SU-DHL-6 (cell line): ENCODE measurements at regions not wholly inside any gene's neighbourhood (a gene's known extent, or its start where the extent isn't known, plus 50 kb on each side); places are given as distances from the start of the nearest gene placed in this dataset.

Experiments
- H2AFZ ChIP-seq: fragments of 200-600 bp; sonication (generic); 2 replicates; pipeline ENCODE4 v1.6.1; 2014; ENCODE audit warnings: low read depth, mild to moderate bottlenecking, moderate library complexity, mixed read lengths, antibody characterized with exemption, low read length; ENCODE audit not compliant: severe bottlenecking
- H3F3A ChIP-seq: fragments of 200-600 bp; shearing (Covaris generic); 2 replicates; pipeline ENCODE4 v1.6.0; 2016; ENCODE audit warnings: antibody characterized with exemption, mild to moderate bottlenecking; ENCODE audit not compliant: insufficient read depth
- H3K27ac ChIP-seq: fragments of 200-600 bp; sonication (generic); 2 replicates; pipeline ENCODE4 v1.5.1; 2016; ENCODE audit warnings: low read depth, mild to moderate bottlenecking, low read length, moderate library complexity, mixed read lengths
- H3K27me3 ChIP-seq: fragments of 200-600 bp; sonication (generic), shearing (Covaris generic); 2 replicates; pipeline ENCODE4 v1.6.0; 2014; ENCODE audit warnings: mild to moderate bottlenecking, low read length
- H3K36me3 ChIP-seq: fragments of 200-600 bp; sonication (generic); 2 replicates; pipeline ENCODE4 v1.6.1; 2014; ENCODE audit warnings: mild to moderate bottlenecking, low read length, mixed read lengths
- H3K4me2 ChIP-seq: fragments of 300-600, 200-600 bp; shearing (Covaris generic), sonication (generic); 2 replicates; pipeline ENCODE4 v1.6.0; 2014; ENCODE audit warnings: low read length, low read depth, mild to moderate bottlenecking; ENCODE audit not compliant: poor library complexity, severe bottlenecking
- H3K4me3 ChIP-seq: fragments of 200-600 bp; sonication (generic); 2 replicates; pipeline ENCODE4 v1.5.1; 2014; ENCODE audit warnings: antibody characterized with exemption, low read length, mild to moderate bottlenecking, mixed read lengths; ENCODE audit not compliant: insufficient read depth, poor library complexity, severe bottlenecking
- H3K79me2 ChIP-seq: fragments of 200-600 bp; sonication (generic); 2 replicates; pipeline ENCODE4 v1.6.1; 2014; ENCODE audit warnings: mild to moderate bottlenecking, low read length, moderate library complexity; ENCODE audit not compliant: insufficient read depth
- H3K9ac ChIP-seq: fragments of 200-600 bp; sonication (generic); 2 replicates; pipeline ENCODE4 v1.7.0; 2014; ENCODE audit warnings: mild to moderate bottlenecking, low read length
- H3K9me2 ChIP-seq: fragments of 200-600 bp; sonication (generic); replicated peaks from 2 replicates; pipeline ENCODE4 v1.6.1; 2014; ENCODE audit warnings: low read length; ENCODE audit not compliant: insufficient read depth
- H3K9me3 ChIP-seq: fragments of 200-600 bp; sonication (generic); 2 replicates; pipeline ENCODE4 v1.6.1; 2014; ENCODE audit warnings: low read length, mixed read lengths; ENCODE audit not compliant: insufficient read depth
- H4K20me1 ChIP-seq: fragments of 200-600 bp; sonication (generic); 2 replicates; pipeline ENCODE4 v1.6.1; 2014; ENCODE audit warnings: low read depth, mild to moderate bottlenecking, antibody characterized with exemption, low read length, moderate library complexity, mixed read lengths
- EZH2phosphoT487 ChIP-seq: fragments of 200-600 bp; sonication (generic), shearing (Covaris generic); conservative IDR thresholded peaks from 2 replicates; pipeline ENCODE4 v1.6.1; 2018; ENCODE audit warnings: mild to moderate bottlenecking, antibody characterized with exemption, low read length, moderate library complexity, mixed read lengths
- TF ChIP-seq, protein P1 (sequence below): fragments of 200-600 bp; sonication (generic); IDR thresholded peaks from one replicate; pipeline ENCODE4 v1.5.1; 2017; ENCODE audit warnings: antibody characterized with exemption, mild to moderate bottlenecking, low read length, moderate library complexity; ENCODE audit not compliant: insufficient read depth, poor library complexity, severe bottlenecking

DNA sequence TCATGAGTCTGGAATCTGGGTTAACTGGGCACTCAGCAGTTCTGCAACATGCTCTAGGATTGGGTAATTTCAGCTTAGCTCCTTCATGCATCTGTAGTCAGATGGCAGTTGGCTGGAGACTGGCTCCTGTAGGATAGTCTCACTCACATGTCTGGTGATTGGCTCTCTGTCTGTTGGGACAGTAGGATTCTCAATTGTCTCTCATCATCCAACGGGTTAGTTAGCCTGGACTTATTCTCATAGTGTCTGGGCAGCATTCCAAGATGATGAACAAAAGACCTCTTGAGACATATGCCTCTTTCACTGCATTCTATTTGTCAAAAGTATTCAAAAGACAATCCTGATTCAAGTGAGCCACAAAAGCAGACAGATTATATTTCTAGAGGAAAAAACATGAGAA, 795.6 kb upstream of the GALNTL6 start:
- Histone ChIP-seq H3K27ac (no peak overlapping the region), H3K27me3 (no peaks in the 10 kb centered on the region), H3K36me3 (no peaks in the 10 kb centered on the region), H4K20me1 (no peaks in the 10 kb centered on the region), H3K79me2 (no peaks in the 10 kb centered on the region), H2AFZ (no peak overlapping the region), H3K9ac (no peak overlapping the region), H3K9me3 (no peaks in the 10 kb centered on the region), H3K9me2 (no peaks in the 10 kb centered on the region), H3F3A (no peaks in the 10 kb centered on the region), H3K4me3 (no peak overlapping the region), H3K4me2 (no peak overlapping the region)
- TF ChIP-seq, protein P1, sequence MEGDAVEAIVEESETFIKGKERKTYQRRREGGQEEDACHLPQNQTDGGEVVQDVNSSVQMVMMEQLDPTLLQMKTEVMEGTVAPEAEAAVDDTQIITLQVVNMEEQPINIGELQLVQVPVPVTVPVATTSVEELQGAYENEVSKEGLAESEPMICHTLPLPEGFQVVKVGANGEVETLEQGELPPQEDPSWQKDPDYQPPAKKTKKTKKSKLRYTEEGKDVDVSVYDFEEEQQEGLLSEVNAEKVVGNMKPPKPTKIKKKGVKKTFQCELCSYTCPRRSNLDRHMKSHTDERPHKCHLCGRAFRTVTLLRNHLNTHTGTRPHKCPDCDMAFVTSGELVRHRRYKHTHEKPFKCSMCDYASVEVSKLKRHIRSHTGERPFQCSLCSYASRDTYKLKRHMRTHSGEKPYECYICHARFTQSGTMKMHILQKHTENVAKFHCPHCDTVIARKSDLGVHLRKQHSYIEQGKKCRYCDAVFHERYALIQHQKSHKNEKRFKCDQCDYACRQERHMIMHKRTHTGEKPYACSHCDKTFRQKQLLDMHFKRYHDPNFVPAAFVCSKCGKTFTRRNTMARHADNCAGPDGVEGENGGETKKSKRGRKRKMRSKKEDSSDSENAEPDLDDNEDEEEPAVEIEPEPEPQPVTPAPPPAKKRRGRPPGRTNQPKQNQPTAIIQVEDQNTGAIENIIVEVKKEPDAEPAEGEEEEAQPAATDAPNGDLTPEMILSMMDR = no peak
- no peak for TF ChIP-seq EZH2phosphoT487

DNA sequence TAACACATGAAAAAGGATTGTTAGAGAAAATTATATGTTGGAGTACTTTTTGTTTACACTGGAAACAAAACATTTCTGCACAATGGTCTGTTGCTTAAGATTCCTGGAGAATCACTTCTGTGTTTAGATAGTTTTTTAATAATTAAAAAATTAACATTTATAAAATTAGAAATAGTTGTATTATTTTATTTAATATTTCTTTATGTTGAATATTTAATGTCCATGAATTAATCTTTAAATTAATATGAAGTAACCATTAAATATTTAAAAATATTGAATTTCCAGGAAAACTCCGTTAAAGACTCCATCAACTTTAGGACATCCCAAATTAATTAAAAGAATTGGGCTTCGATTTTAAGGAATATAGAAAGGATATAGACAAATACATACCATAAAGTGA, 797.1 kb upstream of the GALNTL6 start:
- no peaks in the 10 kb centered on the region for H3K9me3 ChIP-seq
- no peaks in the 10 kb centered on the region for H3K9me2 ChIP-seq
- H3K27me3 ChIP-seq = no peaks in the 10 kb centered on the region
- no peaks in the 10 kb centered on the region for H4K20me1 ChIP-seq
- no peak overlapping the region for H3K27ac ChIP-seq
- no peaks in the 10 kb centered on the region for H3F3A ChIP-seq
- H3K36me3 ChIP-seq = no peaks in the 10 kb centered on the region
- no peak overlapping the region for H3K9ac ChIP-seq
- no peak for TF ChIP-seq EZH2phosphoT487
- TF ChIP-seq, protein P1 = no peak
- H2AFZ ChIP-seq = no peak overlapping the region
- H3K4me2 ChIP-seq = no peak overlapping the region
- no peaks in the 10 kb centered on the region for H3K79me2 ChIP-seq
- H3K4me3 ChIP-seq = no peak overlapping the region

DNA sequence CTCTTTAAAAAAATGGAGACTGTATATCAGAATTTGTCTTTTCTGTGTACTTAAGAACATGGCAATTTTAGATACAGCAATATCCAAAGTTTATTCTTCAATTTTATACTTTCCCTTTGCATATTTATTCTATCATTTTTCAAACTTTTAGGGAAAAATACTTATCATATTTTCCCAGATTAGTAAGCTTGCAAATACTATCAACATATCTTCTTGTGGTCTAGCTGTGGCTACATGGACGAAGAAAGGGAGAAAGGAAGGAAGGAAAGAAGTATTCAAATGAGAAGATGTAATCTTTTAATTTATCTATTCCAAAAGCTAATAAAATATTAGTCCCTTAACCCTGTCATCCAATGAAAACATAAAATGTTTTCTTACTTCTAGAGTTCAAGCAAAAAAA, 797.8 kb upstream of the GALNTL6 start:
- Histone ChIP-seq H3F3A (no peaks in the 10 kb centered on the region), H3K27me3 (no peaks in the 10 kb centered on the region), H3K79me2 (no peaks in the 10 kb centered on the region), H3K27ac (no peak overlapping the region), H2AFZ (no peak overlapping the region), H3K9me3 (no peaks in the 10 kb centered on the region), H3K9me2 (no peaks in the 10 kb centered on the region), H3K4me2 (no peak overlapping the region), H3K9ac (no peak overlapping the region), H4K20me1 (no peaks in the 10 kb centered on the region), H3K4me3 (no peak overlapping the region), H3K36me3 (no peaks in the 10 kb centered on the region)
- TF ChIP-seq, protein P1 = no peak
- no peak for TF ChIP-seq EZH2phosphoT487
